PFSK-1 (cell line): ENCODE measurements at regions not wholly inside any gene's neighbourhood (a gene's known extent, or its start where the extent isn't known, plus 50 kb on each side); places are given as distances from the start of the nearest gene placed in this dataset.

Experiments
- POLR2AphosphoS5 ChIP-seq: IDR thresholded peaks from 2 replicates; pipeline ENCODE4 v1.6.1; 2012; ENCODE audit warnings: low read depth, mild to moderate bottlenecking, control low read depth, low read length, moderate library complexity
- REST ChIP-seq, 2 experiments: IDR thresholded peaks; 2 replicates each; pipeline versions ENCODE4 v1.6.1 to v1.8.0; 2011 to 2012; ENCODE audit warnings: low read depth in 2 of 2, low read length in 2 of 2, control low read depth in 1 of 2, inconsistent platforms in 1 of 2, mild to moderate bottlenecking in 1 of 2, moderate library complexity in 1 of 2; ENCODE audit not compliant: insufficient read depth in 1 of 2
- SIN3A ChIP-seq: IDR thresholded peaks from 2 replicates; pipeline ENCODE4 v1.6.1; 2012; ENCODE audit warnings: mild to moderate bottlenecking, low read length, moderate library complexity, borderline replicate concordance; ENCODE audit not compliant: insufficient read depth

GRCh38 chr3:5376761-5377160, 189.3 kb downstream of the EDEM1 start:
- no peak for TF ChIP-seq REST (IDR thresholded peaks at IDR 0.05; ENCODE audit: insufficient read depth in 1 of 2, low read depth in 2 of 2, low read length in 2 of 2)
- no peak for TF ChIP-seq SIN3A
- no peak for TF ChIP-seq POLR2AphosphoS5
